HG03439 (cell line): ENCODE measurements at regions not wholly inside any gene's neighbourhood (a gene's known extent, or its start where the extent isn't known, plus 50 kb on each side); places are given as distances from the start of the nearest gene placed in this dataset.
"Not testable (repeated sequence)": the region's sequence is repeated elsewhere in the genome, so short reads cannot be mapped to it uniquely, and the experiment has no call there.

ENCODE experiments used
- ATAC-seq: cut with Tn5 transposase; IDR thresholded peaks from one replicate; pipeline ENCODE4 v1.9.1; 2021; ENCODE audit warnings: mild to moderate bottlenecking, moderate library complexity; ENCODE audit not compliant: unreplicated experiment

DNA sequence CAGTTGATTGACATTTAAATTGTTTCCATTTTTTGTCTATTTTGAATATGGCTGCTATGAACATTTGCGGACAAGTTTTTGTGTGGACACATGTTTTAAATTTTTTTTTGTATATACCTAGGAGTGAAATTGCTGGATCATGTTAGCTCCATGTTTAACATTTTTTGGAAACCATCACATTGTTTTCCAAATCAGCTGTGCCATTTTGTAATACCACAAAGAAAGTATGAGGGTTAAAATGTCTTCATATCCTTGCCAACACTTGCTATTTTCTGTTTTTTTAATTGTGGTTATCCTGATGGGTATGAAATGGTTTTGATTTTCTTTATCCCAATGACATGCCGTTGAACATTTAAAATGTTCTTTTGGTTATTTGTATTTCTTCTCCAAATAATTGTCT lies 52.1 kb downstream of the CARTPT start:
- no peak for ATAC-seq

DNA sequence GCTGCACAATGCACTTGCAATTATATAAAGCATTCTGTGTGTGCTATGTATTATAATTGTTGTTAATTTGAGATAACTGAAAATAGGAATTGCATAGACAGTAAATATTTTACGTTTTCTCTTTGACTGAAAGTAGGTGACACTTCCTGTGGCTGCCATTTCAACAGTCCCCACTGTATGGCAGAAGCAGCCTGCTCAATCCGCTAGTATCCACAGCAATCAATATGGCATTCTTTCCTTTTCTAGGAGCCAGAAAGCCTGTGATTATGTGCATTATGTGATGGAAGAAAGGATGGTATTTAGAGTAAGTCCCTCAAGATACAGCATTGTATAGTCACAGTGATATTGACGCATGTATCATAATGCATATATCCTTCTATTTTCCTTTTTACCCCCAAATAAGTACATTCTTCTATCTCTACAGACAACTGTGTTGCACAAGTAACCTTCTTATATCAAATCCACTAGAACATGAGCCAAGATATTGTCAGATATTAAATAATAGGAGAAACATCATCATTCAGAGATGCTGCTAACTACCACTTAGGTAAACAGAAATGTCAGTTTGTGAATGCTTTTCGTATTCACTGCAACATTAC lies 59.7 kb downstream of the CARTPT start:
- no peak for ATAC-seq

DNA sequence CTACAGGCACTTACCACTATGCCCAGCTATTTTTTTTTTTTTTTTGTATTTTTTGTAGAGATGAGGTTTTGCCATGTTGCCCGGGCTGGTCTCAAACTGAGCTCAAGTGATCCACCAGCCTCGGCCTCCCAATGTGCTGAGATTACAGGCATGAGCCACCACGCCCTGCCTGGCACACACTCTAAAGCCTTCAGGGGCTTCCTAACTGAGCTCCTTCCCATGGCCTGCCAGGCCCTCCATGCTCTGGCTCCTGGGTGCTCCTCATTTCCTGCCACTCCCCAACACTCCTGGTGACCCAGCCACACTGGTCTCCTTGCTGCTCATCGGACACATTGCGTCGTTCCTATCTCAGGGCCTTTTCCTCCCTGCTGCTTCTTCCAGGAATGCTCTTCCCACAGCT lies 61.5 kb downstream of the CARTPT start:
- ATAC-seq: no peak

DNA sequence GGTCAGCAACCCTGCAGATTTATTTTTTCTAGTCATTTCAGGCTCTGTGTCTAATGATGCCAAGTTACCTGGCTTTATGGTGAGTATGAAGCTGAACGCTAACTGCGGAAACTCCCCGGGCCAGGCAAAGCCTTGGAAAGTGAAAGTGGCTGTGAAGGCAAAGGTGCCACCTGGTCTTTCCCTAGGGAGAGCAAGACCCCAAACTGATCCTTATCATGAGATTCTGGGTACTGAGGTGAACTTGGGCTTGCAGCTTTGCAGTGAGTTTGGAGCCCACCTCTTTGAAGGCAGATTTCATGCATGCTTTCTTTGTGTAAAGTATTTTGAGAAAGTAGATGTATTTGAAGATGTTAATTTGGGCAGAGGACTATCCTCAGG lies 63.3 kb downstream of the CARTPT start:
- ATAC-seq: peak; percentile 24

DNA sequence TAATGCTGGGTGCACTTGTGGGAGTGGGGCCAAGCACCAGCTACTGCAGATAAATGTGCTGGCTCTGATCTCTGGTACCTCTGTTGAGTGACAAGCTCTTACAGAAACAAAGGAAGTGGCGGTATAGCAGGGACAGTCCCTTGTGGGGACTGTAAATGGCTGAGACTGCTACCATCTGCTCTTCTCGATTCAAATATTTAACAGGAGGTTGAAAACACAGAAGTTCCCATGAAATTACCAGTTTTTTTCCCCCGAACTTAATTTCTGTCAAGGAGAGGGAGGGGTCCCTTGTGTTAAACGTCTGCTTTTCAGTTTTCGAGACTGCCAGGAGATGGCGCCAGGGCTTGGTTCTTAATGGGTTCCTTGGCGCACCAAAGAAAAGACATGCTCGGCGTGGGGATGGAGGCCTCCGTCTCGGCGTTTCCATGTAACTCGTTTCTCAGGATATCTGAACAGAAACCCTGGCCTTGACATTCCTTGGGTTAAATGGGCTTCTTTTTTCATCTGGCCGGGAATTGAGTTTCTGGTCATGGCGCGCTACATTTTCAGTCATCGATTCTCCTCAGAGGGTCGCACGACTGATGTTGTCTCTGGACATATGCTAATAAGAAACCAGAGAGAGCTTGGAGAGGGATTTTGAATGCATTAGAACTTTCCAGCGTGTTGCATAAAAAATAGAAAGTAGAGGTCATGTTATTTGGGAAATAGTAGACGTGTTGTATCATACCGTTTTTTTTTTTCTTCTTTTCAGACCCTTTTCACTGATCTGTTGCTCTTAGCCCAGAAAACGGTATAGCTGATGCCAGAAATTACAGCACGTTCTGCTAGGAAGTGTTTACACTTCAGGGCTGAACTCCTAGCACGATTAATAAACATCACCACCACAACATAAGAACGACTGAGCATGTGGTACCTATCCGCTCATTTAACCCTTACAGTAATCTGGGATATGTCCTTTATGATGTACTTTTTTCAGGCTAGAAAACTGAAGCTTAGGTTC lies 64.0 kb downstream of the CARTPT start:
- peak; percentile 96 for ATAC-seq

DNA sequence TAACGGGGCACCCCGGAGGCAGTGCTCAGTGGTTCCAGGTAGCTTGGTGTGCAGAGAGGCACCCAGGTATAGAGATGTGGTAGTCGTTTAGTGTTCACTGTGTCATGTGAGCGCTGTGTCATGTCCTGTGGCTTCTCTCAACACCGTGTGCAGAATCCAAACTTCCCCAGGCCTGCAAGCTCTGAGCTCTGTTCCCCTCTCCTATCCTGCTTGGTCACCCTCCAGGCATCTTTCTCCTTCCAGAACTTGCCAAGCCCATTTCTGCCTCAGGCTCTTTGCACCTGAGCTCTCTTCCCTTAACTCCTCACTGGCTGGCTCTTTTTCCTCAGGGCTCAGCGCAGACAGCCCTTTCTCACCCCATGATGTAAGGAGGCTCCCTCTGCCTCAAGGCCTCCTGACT lies 64.8 kb downstream of the CARTPT start:
- no peak for ATAC-seq

DNA sequence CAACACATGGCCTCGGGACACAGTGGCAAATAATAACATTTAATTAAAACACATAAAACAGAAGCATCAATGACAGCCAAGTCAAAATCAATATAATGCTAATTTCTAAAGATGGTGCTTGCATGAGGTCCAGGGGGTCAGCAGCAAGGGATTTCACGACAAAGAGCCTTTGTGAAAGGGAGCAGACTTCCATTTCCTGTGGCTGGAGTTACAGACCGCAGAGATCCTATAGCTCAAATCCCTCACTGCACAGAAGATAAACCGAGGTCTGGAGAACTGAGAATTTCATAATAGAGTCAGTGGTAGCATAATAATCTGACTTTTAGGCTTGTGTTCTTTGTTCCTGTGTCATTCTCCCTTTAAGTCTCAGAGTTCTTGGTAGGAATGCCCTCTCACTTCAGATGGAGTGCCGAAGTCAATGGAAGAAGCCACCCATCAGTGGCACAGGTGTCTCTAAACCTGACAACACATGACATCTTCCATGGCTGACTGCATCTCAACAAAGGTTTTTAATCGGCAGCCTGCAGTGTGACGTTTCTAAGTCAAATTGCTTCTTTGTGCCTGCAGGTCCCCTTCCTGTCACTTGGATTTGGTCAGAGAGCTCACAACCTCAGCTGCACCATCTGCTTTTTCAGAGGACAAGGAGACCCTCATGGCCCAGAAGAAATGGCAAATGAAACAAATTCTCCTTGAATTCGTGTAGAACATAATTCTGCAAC lies 67.4 kb downstream of the CARTPT start:
- ATAC-seq: no peak

DNA sequence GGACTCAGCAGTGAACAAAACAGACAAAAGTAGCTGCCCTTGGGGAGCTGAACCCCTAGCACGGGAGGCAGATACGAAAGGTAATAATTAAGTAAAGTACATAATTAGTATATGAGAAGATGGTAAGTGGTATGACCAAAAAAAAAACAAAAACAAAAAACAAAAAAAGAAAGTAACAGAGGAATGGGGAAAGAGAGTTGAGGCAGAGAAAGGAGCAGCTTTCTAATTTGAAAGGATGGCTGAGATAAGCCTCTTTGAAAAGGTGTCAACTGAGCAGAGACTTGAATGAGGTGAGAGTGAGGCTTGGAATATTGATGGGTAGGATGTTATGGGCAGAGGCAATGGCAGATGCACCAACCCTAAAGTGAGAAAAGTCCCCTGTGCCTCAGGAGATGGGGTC lies 69.7 kb downstream of the CARTPT start:
- no peak for ATAC-seq

DNA sequence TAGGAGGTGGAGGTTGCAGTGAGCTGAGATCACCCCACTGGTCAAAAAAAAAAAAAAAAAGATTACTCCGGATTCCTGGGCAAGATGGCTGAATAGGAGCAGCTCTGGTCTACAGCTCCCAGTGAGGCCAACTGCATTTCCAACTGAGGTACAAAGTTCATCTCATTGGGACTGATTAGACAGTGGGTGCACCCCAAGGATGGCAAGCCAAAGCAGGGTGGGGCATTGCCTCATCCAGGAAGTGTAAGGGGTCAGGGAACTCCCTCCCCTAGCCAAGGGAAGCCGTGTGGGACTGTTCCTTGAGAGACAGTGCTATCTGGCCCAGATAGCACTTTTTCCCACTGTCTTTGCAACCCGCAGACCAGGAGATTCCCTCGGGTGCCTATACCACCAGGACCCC lies 70.7 kb downstream of the CARTPT start:
- ATAC-seq: no peak

DNA sequence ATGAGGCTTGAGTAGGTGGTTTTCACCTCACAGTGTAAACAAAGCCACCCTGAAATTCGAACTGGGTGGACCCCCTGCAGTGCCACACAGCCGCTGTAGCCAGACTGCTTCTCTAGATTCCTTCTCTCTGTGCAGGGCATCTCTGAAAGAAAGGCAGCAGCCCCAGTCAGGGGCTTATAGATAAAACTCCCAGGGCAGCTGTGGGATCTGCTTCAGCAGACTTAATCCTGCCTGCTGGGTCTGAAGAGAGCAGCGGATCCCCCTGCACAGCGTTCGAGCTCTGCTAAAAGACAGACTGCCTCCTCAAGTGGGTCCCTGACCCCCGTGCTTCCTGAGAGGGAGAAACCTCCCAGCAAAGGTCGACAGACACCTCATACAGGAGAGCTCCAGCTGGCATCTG lies 71.4 kb downstream of the CARTPT start:
- ATAC-seq: no peak

DNA sequence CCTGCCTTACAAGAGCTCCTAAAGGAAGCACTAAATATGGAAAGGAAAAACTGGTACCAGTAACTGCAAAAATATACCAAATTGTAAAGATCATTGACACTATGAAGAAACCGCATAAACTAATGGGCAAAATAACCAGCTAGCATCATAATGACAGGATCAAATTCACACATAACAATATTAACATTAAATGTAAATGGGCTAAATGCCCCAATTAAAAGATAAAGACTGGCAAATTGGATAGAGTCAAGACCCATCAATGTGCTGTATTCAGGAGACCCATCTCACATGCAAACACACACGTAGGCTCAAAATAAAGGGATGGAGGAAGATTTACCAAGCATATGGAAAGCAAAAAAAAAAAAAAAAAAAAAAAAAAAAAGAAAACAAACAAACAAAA lies 73.0 kb downstream of the CARTPT start:
- not testable (repeated sequence) for ATAC-seq

DNA sequence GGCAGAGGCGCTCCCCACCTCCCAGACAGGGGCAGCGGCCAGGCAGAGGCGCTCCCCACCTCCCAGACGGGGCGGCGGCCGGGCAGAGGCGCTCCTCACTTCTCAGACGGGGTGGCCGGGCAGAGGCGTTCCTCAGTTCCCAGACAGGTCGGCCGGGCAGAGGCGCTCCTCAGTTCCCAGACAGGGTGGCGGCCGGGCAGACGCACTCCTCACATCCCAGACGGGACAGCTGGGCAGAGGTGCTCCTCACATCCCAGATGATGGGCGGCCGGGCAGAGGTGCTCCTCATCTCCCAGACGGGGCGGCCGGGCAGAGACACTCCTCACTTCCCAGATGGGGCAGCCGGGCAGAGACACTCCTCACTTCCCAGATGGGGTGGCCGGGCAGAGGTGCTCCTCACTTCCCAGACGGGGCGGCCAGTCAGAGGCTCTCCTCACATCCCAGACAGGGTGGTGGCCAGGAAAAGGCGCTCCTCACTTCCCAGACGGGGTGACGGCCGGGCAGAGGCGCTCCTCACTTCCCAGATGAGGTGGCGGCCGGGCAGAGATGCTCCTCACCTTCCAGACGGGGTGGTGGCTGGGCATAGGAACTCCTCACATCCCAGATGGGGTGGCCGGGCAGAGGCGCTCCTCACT lies 75.1 kb downstream of the CARTPT start:
- ATAC-seq: no peak

DNA sequence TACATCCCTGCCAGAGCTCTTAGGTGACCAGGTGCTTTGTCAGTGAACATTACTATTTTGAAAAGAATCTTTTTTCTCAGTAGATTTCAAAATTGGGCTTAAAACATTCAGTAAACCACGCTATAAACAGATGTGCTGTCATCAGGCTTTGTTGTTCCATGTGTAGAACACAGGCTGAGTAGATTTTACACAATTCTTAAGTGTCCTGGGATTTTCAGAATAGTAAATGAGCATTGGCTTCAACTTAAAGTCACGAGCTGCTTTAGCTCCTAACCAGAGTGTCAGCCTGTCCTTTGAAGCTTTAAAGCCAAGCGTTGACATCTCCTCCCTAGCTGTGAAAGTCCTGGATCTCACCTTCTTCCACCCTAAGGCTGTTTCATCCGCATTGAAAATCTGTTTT lies 83.6 kb downstream of the CARTPT start:
- no peak for ATAC-seq

DNA sequence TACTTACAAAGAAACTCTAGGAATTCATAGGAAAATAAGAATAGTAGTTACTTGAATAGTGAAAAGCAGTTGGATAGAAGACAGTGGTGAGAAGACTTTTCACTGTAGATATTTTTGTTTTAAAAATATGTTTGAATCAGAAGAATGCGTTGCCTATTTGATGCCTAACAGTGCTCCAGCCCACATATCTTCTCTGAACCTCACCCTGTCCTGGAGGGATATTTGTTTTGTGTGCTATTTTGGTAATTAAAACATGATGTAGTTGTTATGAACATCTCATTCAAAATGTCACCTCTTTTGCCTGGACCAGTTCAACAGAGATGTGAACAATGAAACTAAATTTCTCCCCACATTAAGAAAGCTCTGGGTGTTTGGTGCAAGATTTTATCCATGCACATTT lies 87.6 kb downstream of the CARTPT start:
- no peak for ATAC-seq

DNA sequence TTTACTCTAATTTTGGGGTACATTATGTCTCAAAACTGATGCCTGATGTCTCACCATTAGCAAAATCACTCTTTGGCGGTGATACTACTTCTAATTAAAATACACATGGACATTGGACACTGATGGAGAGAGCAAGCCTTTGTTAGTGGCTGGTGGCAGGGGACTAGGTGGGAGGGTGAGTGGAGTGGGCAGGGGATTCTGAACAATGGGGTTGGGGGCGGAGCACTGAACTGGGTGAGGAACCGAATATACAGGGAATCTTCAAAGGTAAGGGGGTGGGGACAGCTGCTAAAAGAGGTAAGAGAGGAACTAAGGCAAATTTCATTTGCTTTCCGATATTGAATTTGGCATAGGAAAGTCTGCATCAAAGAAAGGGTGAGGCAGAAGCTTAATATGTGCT lies 88.8 kb downstream of the CARTPT start:
- ATAC-seq: no peak

DNA sequence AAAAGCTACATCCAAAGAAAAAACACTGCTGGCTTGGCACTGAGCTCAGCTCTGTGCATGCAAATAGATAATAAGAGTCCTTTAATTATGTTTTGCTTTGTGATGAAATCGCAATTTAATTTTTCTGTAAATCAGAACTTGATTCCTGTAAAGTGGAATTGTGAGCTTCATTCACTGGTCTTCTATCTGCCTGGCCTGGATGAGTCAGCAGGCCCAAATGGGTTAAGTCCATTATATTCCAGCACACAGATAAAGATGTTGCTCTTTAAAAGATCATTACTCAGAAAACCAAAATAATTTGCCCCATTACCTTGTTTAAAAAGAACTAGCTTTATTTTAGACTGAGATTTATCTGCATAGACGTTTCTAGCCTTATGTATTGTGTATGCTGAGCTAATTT lies 90.4 kb downstream of the CARTPT start:
- ATAC-seq: no peak

DNA sequence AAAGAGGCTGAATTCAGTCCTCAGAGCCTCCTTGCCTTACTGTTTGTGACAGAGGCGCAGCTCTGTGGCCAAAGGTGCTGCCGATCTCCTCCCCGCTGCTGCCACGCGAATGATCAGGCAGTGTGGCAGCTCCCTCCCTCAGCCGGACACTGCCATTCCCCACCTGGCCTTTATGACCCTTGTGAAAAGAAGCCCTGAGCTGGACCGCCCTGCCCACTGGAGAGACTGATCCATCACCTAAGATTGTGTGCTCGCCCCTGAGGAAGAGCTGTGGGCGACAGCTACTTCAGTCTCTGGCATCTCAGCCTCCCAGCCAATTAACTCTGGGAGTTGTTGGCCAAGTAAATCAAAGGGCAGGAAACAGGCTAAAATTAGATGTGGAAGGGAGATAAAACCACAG lies 90.9 kb downstream of the CARTPT start:
- ATAC-seq: no peak

DNA sequence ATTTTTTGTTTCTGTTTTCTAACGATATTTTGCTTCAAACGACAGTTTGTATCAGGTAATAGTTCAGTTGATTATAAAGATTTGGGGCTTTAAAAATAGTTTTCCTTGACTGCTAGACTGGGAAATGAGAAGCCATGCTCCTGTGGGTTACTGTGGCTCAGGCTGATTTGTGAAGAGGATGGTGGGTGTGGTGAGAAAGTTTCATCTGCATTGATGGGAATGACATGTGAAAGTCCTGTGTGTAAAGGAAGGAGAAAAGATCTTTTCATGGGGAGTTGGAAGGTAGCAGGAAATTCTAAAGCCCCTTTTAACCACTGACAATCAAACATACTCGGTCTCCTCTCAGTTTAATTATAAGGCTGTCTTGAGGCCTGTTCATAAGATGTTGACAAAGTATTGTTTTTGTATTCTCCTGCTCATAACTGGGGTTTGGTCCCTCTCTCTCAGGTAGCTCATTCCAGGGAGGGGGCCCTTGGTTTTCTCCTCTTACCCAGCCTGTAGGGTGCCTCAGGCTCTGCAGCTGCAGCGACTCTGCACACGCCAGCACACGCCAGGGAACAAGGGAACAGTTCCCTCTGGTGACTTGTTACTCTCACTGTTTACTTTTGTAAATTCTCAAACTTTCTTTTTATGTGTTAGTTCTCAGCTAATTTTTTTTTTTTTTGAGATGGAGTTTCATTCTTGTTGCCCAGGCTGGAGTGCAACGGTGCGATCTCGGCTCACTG lies 91.6 kb downstream of the CARTPT start:
- ATAC-seq: no peak

DNA sequence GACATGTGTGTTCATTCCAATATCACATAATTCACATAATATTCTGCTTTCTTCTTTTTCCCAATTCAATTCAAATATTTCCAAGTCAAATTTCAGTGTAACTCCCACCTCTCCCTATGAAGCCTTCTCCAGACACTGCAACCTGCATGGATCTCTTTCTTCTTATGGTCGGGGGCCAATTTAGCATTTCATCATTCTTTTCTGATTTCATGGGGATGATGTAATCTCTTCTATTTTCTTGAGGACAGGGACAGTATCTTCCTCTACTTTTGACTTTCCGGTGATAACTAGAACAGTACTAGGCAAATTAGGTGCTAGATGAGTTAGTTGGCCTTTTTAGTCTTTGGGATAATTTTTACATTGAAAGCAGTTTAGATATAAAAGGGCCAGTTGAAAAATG lies 92.7 kb downstream of the CARTPT start:
- no peak for ATAC-seq

DNA sequence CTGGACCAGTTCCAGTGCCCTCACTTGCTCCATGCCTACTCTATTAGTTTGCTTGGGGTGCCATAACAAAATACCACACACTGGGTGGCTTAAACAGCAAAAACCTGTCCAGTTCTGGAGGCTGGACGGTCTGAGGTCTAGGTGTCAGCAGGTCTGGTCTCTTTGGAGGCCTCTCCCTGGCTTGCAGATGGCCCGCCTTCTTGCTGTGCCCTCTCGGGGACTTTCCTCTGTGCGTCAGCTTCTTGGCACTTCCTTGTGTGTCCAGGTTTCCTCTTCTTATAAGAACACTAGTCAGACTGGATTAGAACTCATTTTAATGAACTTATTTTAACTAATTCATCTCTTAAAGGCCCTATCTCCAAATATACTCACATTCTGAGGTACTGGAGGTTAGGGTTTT lies 97.2 kb downstream of the CARTPT start:
- no peak for ATAC-seq

DNA sequence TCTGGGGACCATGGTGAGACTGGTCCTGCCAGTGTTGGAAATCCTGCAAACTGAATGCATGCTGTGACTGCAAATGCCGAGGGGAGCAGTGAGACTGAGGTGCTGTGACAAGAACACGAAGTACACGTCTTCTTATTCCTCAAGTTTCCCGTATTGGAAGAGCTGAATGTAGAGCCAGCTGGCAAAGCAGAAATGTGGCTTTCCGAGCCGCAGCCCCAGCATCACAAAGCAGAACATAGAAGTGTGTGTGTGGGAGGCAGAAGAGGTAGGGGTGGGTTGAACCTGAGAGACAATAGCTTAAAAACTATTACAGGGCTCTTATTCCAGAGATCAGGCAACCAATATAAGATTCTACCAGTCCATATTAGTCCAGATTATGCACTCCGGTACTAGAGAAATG lies 98.8 kb downstream of the CARTPT start:
- no peak for ATAC-seq
